H1 (cell line): ENCODE measurements at regions not wholly inside any gene's neighbourhood (a gene's known extent, or its start where the extent isn't known, plus 50 kb on each side); places are given as distances from the start of the nearest gene placed in this dataset.

Experiments
- NRF1 ChIP-seq: IDR thresholded peaks from 2 replicates; pipeline ENCODE4 v1.6.1; 2011; ENCODE audit warnings: mild to moderate bottlenecking, low read depth, low read length, improper control_type of control experiment
- POLR2AphosphoS5 ChIP-seq: IDR thresholded peaks from 2 replicates; pipeline ENCODE4 v1.6.1; 2011; ENCODE audit warnings: low read depth, low read length
- RFX5 ChIP-seq: IDR thresholded peaks from 2 replicates; pipeline ENCODE4 v1.6.1; 2011; ENCODE audit warnings: low read depth, low read length, improper control_type of control experiment, borderline replicate concordance
- TF ChIP-seq, protein P1 (sequence below), 3 experiments: IDR thresholded peaks; 1 replicate in 2 of 3; 2 replicates in 1 of 3; pipeline versions ENCODE4 v1.5.1 to v1.6.1; 2011; ENCODE audit warnings: low read length in 3 of 3, mild to moderate bottlenecking in 3 of 3, inconsistent platforms in 2 of 3, low read depth in 1 of 3, moderate library complexity in 1 of 3; ENCODE audit not compliant: insufficient read depth in 1 of 3; ENCODE audit errors: control extremely low read depth in 1 of 3

DNA sequence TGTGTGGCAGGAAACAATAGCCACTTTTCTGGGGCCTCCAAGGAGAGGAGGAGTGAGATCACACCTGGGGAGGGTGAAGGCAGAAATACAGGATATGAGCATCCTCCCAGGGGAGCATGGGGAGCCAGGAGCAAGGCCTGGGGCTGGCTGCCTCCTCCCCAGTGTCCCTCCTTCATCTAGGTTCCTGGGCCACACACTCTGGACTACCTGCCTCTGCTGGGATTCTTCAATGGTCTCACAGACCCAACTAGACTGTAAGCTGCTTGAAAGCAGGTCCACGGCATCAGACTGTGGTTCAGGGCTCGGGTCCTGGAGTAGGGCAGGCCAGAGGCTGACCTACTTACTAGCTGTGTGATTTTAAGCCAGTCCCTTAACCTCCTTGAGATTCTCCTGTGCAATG is 94.0 kb downstream of the MCFD2 start:
- TF ChIP-seq NRF1 (no peak), POLR2AphosphoS5 (no peak), RFX5 (no peak)
- TF ChIP-seq, protein P1, sequence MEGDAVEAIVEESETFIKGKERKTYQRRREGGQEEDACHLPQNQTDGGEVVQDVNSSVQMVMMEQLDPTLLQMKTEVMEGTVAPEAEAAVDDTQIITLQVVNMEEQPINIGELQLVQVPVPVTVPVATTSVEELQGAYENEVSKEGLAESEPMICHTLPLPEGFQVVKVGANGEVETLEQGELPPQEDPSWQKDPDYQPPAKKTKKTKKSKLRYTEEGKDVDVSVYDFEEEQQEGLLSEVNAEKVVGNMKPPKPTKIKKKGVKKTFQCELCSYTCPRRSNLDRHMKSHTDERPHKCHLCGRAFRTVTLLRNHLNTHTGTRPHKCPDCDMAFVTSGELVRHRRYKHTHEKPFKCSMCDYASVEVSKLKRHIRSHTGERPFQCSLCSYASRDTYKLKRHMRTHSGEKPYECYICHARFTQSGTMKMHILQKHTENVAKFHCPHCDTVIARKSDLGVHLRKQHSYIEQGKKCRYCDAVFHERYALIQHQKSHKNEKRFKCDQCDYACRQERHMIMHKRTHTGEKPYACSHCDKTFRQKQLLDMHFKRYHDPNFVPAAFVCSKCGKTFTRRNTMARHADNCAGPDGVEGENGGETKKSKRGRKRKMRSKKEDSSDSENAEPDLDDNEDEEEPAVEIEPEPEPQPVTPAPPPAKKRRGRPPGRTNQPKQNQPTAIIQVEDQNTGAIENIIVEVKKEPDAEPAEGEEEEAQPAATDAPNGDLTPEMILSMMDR (IDR thresholded peaks at IDR 0.05; ENCODE audit: control extremely low read depth in 1 of 3, insufficient read depth in 1 of 3, low read depth in 1 of 3, low read length in 3 of 3), result no peak
